Osteocyte (in vitro differentiated cells): ENCODE measurements at regions not wholly inside any gene's neighbourhood (a gene's known extent, or its start where the extent isn't known, plus 50 kb on each side); places are given as distances from the start of the nearest gene placed in this dataset.

Source experiments
- DNase-seq: peaks from one replicate; pipeline ENCODE4 v3.0.0; 2021; ENCODE audit warnings: mixed read lengths; ENCODE audit not compliant: unreplicated experiment; ENCODE audit errors: extremely low spot score
- H3K27ac Mint-ChIP-seq: one replicate; pipeline ENCODE4 v1.8.0; 2021; ENCODE audit warnings: mild to moderate bottlenecking, mixed read lengths; ENCODE audit not compliant: unreplicated experiment
- H3K27me3 Mint-ChIP-seq: one replicate; pipeline ENCODE4 v1.8.0; 2021; ENCODE audit warnings: mixed read lengths; ENCODE audit not compliant: unreplicated experiment
- H3K36me3 Mint-ChIP-seq: one replicate; pipeline ENCODE4 v1.8.0; 2021; ENCODE audit warnings: mixed read lengths; ENCODE audit not compliant: unreplicated experiment
- H3K4me1 Mint-ChIP-seq: one replicate; pipeline ENCODE4 v1.8.0; 2021; ENCODE audit warnings: mixed read lengths; ENCODE audit not compliant: unreplicated experiment
- H3K4me3 Mint-ChIP-seq: one replicate; pipeline ENCODE4 v1.8.0; 2021; ENCODE audit warnings: mild to moderate bottlenecking, moderate library complexity, mixed read lengths; ENCODE audit not compliant: unreplicated experiment
- H3K9me3 Mint-ChIP-seq: one replicate; pipeline ENCODE4 v1.8.0; 2021; ENCODE audit warnings: mixed read lengths; ENCODE audit not compliant: unreplicated experiment
- CTCF ChIP-seq: fragments of 200-600 bp; sonication (generic); IDR thresholded peaks from 2 replicates; pipeline ENCODE4 v1.5.0; 2021; ENCODE audit warnings: antibody characterized with exemption, mild to moderate bottlenecking, moderate library complexity

DNA sequence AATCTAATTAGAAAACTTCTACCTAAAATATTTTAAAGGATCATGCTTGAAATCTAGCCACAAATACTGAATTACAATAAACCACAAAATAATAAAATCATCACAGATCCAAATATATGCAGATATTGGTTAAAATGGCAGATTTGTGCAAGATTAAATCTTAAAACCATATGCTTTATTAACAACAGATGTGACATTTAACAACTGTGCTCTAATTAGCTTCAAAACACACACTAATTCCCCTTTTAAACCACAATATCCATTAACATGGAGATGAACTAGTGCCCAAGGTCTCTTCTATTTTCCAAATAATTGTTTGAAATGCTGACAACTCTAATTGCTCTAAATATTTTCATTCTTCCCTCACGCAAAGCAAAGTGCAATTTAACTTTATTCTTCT lies 1530.3 kb downstream of the SI start:
- Mint-ChIP-seq H3K4me1 (no peaks in the 10 kb centered on the region), H3K4me3 (no peak overlapping the region), H3K9me3 (peaks cover 5% of the 10 kb centered on the region), H3K36me3 (no peaks in the 10 kb centered on the region), H3K27ac (no peak overlapping the region), H3K27me3 (no peaks in the 10 kb centered on the region)
- DNase-seq: no peak
- no peak for TF ChIP-seq CTCF

- H3K27me3 Mint-ChIP-seq: no peaks in the 10 kb centered on the region
- H3K4me3 Mint-ChIP-seq: no peak overlapping the region
- no peaks in the 10 kb centered on the region for H3K36me3 Mint-ChIP-seq
- H3K9me3 Mint-ChIP-seq: peaks cover 5% of the 10 kb centered on the region
- no peak for DNase-seq
- no peak overlapping the region for H3K27ac Mint-ChIP-seq
- no peaks in the 10 kb centered on the region for H3K4me1 Mint-ChIP-seq
- no peak for TF ChIP-seq CTCF
Measured at GRCh38 chr3:163547014-163547685, 1531.1 kb downstream of the SI start.

- H3K4me3 Mint-ChIP-seq: no peak overlapping the region
- no peak overlapping the region for H3K27ac Mint-ChIP-seq
- H3K9me3 Mint-ChIP-seq: no peaks in the 10 kb centered on the region
- DNase-seq: no peak
- no peaks in the 10 kb centered on the region for H3K27me3 Mint-ChIP-seq
- H3K36me3 Mint-ChIP-seq: no peaks in the 10 kb centered on the region
- H3K4me1 Mint-ChIP-seq: no peaks in the 10 kb centered on the region
- TF ChIP-seq CTCF: no peak
Measured at GRCh38 chr3:163543662-163544061, 1534.6 kb downstream of the SI start.

DNA sequence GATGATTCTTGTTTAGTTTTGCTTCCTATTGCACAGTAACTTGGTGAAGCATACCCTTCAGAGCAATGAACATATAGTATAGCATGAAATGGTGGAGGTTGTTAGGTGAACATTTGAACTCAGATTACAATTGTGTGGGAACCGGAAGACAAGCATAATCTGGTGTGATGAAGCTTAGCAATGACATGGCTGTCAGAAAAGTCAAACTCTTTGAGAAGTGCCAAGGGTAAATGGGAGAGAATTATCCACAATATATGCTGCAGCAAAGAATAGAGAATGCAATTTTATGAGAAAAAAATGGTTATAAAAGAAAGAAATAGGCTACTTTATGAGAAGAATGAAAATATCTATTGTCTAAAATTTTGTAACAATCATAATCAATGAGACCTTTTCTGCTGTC lies 1536.7 kb downstream of the SI start:
- Mint-ChIP-seq H3K4me3 (no peak overlapping the region), H3K4me1 (no peaks in the 10 kb centered on the region), H3K27ac (no peak overlapping the region), H3K9me3 (no peaks in the 10 kb centered on the region), H3K27me3 (no peaks in the 10 kb centered on the region), H3K36me3 (no peaks in the 10 kb centered on the region)
- TF ChIP-seq CTCF: no peak
- DNase-seq: no peak

DNA sequence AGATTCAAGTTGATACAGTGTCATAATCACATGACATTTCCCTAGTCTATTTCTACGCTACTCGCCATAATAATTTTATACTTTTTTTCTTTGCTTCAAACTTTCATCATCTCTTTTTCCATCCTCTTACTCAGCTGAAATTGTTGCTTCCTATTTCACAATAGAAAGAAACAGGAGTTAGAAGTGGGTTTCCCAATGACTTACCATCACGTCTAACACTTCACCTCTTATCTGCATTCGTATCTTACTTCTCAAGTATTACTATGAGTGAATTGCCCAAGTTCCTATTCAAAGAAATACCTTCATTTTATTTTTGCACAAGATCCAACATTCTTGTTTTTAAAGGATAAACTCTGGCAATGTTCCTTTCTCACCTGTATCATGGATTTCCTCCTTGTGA lies 1539.9 kb downstream of the SI start:
- Mint-ChIP-seq H3K27ac (no peak overlapping the region), H3K9me3 (no peaks in the 10 kb centered on the region), H3K36me3 (no peaks in the 10 kb centered on the region), H3K4me1 (no peaks in the 10 kb centered on the region), H3K4me3 (no peak overlapping the region), H3K27me3 (no peaks in the 10 kb centered on the region)
- no peak for DNase-seq
- TF ChIP-seq CTCF: no peak
